ENCODE measurements at regions not wholly inside any gene's neighbourhood (a gene's known extent, or its start where the extent isn't known, plus 50 kb on each side); places are given as distances from the start of the nearest gene placed in this dataset.
"Not testable (repeated sequence)": the region's sequence is repeated elsewhere in the genome, so short reads cannot be mapped to it uniquely, and the experiment has no call there.

DNA sequence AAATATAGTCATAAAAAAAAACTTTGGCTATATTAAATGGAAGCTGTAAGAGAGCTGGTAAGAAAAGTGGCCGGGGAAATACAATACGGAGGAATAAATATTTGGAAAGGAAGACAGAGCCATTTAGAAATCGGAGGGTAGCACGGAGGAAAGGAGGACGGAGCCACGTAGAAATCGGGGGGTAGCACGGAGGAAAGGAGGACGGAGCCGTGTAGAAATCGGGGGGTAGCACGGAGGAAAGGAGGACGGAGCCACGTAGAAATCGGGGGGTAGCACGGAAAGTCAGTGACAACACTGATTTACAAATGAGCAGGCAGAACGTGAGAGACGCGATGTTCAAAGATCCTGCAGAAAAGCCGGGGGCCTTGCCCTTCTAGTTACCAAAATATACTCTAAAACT is 189.0 kb downstream of the BANP start:
- TF ChIP-seq, protein P1, sequence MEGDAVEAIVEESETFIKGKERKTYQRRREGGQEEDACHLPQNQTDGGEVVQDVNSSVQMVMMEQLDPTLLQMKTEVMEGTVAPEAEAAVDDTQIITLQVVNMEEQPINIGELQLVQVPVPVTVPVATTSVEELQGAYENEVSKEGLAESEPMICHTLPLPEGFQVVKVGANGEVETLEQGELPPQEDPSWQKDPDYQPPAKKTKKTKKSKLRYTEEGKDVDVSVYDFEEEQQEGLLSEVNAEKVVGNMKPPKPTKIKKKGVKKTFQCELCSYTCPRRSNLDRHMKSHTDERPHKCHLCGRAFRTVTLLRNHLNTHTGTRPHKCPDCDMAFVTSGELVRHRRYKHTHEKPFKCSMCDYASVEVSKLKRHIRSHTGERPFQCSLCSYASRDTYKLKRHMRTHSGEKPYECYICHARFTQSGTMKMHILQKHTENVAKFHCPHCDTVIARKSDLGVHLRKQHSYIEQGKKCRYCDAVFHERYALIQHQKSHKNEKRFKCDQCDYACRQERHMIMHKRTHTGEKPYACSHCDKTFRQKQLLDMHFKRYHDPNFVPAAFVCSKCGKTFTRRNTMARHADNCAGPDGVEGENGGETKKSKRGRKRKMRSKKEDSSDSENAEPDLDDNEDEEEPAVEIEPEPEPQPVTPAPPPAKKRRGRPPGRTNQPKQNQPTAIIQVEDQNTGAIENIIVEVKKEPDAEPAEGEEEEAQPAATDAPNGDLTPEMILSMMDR (IDR thresholded peaks at IDR 0.05; ENCODE audit: insufficient read depth, low read depth, low read length), result not testable (repeated sequence)
- TF ChIP-seq EZH2 (IDR thresholded peaks at IDR 0.05; ENCODE audit: insufficient read depth, low read length), result not testable (repeated sequence)
